ENCODE measurements at regions not wholly inside any gene's neighbourhood (a gene's known extent, or its start where the extent isn't known, plus 50 kb on each side); places are given as distances from the start of the nearest gene placed in this dataset.

DNA sequence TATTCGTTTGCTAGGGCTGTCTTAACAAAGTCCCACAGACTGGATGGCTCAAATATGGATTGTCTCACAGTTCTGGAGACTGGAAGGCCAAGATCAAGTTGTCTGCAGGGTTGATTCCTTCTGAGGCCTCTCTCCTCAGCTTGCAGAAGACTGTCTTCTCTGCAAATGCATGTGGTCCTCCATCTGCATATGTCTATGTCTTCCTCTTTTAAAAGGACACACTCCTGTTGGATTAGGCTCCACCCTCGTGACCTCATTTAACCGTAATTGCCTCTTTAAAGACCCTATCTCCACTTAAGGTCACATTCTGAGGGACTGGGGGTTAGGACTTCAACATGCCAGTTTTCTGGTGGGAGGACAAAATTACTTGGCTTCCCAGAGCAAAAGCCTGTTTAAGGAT, 123.3 kb downstream of the SLC38A6 start:
- DNase-seq: no peak

DNA sequence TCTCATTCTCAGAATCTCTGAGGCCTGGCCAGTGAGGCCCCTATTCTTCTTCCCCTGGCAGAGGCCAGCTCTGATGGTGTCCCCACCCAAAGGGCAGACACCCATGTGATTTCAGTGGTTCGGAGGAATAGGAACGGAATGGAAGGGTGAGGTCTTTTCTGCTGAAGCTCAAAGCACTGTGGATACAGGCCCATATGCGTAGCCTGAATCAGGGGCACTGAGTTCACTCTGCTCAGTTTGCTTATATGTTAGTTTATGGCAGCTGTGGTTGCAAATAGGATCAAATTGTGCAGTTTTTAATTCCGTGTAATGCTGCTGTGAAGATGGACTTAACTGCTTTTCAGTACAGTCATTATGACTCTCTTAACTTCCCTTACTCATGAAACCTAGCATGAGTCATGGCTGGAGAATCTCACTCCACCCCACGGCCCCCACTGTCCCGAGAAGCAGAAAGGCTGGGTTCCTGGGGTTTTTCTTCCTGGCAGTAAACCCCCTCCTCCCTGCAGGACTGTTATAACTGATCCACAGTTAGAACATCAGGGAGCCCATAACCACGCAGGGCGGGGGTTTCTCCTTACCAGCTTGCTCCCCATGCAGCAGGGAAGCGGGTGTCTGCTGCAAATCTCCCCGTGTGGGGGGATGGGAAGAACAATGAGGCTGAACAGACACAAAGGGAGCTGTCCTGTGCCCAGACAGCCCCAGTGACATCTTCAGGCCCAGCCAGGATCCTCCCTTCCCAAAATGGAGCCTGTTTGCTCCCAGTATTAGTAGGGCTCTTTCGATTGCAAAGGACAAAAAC, 122.7 kb downstream of the SLC38A6 start:
- no peak for DNase-seq

DNA sequence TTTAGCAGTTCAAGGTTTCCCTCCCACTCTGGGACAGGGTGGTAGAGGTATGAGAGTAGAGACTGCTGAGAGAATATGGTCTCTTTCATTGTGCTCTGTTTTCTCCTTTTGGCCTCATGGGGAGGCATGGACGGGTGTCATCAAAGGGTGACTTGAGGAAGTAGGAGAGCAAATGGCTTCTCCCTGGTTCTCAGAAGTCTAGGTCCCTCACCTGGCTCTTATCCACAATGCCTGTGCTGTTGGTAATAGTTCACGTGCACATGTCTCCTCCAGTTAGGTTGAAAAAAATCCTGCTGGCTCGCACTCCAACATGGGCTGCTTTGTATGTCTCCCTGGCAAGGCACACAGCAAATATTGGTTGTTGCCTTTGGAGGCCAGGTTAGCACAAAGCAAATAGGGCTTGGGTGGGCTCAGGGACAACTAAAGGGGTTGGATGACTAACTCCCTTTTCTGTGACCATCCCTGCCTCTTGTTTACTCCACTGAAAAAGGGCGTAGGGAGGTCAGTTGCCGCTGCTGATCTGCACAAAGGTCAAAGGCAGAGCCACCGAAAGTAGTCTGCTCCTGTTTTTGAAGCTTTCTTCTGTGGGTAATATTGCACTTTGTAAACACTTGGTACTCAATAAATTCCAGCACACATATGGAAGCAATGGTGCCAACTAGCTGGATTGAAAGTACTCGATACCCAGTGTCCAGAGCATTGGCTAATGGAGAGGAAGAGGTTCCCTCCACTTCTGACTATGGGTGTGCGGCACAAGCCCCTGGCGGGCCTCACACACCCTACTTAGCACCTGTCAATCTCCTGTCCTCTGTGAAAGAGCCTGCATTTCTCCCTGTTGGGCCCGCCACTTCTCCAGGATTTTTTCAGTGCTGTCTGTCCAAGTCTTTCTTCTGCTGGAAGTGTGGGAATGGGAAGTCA, 121.8 kb downstream of the SLC38A6 start:
- DNase-seq: no peak
